Suppressor macrophage (primary cell): ENCODE measurements at regions not wholly inside any gene's neighbourhood (a gene's known extent, or its start where the extent isn't known, plus 50 kb on each side); places are given as distances from the start of the nearest gene placed in this dataset.
"Not testable (repeated sequence)": the region's sequence is repeated elsewhere in the genome, so short reads cannot be mapped to it uniquely, and the experiment has no call there.

Experiments
- DNase-seq, 4 experiments: peaks; one replicate each; pipeline ENCODE4 v3.0.0-alpha.2; 2020 to 2022

GRCh38 chr4:83771113-83771705, 235.3 kb downstream of the GPAT3 start:
- DNase-seq = peak; percentile 14 to 47 (median 18)

DNA sequence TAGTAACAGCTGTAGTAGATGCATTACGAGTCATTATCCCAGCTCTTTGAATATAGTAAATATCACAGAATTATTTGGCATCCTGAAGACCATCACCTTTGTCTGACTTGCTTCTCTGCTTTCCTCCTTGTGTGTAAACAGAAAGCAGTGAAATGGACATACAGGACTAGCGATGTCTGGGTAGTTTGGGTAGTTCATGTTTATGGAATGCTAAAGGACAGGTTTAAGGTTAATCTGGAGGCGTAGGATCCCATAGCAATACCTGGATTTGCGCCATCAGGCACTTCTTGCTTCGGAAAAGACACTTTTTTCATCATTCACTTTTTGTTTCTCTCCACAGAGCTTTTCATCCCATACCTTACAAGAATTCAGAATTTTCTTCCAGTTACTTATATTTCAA, 232.2 kb downstream of the GPAT3 start:
- no peak for DNase-seq

GRCh38 chr4:83767067-83767466, 231.2 kb downstream of the GPAT3 start:
- no peak for DNase-seq

GRCh38 chr4:83759611-83760010, 223.7 kb downstream of the GPAT3 start:
- DNase-seq = peak; percentile 2 to 49 (median 18)

DNA sequence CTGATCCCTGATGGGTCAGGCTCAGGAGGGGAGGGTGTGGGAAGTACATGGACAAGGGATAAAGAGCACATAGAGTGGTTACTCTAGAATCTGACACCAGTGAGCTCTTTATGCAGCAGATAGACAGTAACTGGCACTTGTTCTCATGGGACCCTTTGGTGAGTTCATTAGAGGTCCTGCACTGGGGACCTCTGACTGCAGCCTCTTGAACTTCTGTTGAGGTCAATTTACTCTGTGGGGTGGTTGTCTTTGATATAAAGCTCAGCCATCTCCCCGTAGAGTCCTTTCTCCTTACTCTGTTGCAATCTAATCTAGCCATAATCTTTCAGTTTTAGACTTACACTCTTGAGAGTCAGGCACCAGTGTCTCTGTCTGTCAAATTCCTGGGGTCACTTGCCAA, 222.4 kb downstream of the GPAT3 start:
- DNase-seq = no peak

- no peak for DNase-seq
Measured at GRCh38 chr4:83757121-83757621, 221.3 kb downstream of the GPAT3 start.

DNA sequence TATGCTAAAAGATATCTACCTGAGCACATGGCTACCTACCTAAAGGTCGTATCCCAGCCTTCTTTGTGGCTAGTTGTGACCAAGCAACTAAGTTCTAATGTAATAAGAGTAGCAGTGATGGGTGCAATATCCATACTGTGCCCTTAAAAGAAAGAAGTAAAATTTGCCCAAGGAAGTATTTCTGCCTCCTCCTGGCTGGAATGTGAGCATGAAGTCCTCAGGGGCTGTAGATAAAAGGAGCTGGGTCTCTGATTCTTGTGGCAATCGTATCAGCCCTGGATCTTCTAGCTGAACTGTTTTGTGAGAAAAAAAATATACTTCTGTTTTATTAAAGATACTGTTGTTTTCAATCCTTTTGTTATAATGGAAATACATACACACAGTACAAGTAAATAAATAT, 217.4 kb downstream of the GPAT3 start:
- DNase-seq = no peak

DNA sequence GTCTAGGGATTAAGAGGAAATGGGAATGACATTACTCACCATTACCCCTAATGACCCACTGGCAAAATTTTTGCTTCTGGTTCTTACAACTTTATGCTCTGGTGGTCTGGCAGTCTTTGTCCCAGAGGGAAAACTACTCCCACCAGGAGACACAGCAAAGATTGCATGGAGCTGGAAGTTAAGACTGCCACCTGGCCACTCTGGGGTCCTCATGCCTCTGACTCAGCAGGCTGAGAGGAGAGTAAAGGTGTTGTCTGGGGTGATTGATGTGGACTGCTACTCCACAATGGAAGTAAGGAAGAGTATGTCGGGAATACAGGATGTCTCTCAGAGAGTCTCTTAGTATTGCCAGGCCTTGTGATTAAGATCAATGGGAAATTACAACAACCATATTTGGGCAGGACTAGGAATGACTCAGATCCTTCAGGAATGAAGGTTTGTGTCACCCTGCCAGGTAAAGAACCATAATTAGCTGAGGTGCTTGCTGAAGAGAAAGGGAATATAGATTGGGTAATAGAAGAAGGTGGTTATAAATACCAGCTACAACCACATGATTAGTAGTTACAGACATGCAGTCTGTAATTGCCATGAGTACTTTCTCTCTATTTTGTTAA, 215.5 kb downstream of the GPAT3 start:
- no peak for DNase-seq

DNA sequence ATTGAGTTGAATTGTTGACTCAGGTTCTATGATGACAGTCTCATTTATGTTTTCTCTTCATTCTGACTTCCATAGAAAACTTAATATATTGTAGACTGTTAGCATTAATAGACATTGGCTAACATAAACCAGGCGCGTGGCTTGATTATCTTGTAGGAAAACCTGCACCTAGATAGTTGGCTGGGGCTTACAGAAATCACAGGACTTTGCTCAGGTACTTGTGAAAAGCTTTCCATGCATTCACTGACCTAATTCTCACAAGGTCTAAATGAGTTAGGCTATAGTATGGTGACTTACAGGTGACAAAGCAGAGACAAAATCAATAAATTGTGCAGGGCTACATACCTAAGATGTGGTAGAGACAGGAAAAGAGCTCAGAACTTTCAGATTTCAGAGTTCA, 212.8 kb downstream of the GPAT3 start:
- no peak for DNase-seq

DNA sequence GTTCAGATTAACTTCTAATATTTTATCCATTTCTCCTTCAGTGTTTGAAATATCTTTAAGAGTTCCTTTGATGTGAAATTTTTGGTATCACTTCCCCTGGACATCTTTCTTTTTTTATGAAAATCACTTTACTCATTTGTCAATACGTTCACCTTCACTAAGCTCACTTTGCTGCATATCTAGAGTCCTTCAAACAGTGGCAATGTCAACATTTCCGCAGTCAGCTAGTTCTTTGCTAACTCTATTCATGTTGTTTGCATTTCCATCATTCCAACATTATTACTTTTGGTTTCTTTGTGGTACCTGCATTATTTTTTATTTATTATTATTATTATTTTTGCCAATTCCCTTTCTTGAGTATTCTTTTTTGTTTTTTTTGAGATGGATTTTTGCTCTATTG, 203.0 kb downstream of the GPAT3 start:
- no peak for DNase-seq

DNA sequence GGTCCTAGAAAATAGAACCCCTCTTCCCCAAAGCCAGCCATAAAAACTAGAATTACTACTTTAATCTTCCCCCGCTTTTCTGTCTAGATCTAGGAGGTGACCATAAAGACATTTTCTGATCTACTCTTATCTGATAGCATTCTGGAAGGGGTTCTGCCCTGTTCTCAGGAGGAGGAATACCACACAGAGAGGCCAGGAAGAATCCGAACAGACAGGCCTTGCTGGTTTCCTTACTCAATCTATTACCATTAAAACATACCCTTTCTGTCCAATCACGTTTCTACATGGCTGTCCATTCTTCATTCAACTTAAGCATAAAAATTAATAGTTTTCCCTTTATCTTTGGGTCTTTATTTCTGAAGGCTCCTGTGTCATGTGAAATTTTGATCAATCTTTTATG, 198.7 kb downstream of the GPAT3 start:
- no peak for DNase-seq

- no peak for DNase-seq
Measured at GRCh38 chr4:83732114-83732635, 196.3 kb downstream of the GPAT3 start.

DNA sequence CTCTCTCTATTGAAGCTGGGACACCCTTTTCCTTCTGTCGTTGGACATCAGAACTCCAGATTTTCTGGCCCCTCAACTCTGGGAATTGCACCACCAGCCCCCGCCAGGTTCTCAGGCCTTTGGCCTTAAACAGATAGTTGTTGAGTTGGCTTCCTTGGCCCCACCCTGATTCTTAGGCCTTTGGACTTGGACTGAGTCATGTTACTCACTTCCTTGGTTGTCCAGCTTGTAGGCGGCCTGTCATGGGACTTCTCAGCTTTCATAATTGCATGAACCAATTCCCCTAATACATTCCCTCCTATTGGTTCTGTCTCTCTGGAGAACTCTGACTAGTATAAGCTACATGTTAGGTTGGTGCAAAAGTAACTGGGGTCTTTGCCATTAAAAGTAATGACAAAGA, 195.7 kb downstream of the GPAT3 start:
- peak; percentile 64 to 82 (median 78) for DNase-seq

GRCh38 chr4:83730958-83731357, 195.1 kb downstream of the GPAT3 start:
- DNase-seq = not testable (repeated sequence)

- DNase-seq = no peak
Measured at GRCh38 chr4:83728191-83728590, 192.3 kb downstream of the GPAT3 start.

DNA sequence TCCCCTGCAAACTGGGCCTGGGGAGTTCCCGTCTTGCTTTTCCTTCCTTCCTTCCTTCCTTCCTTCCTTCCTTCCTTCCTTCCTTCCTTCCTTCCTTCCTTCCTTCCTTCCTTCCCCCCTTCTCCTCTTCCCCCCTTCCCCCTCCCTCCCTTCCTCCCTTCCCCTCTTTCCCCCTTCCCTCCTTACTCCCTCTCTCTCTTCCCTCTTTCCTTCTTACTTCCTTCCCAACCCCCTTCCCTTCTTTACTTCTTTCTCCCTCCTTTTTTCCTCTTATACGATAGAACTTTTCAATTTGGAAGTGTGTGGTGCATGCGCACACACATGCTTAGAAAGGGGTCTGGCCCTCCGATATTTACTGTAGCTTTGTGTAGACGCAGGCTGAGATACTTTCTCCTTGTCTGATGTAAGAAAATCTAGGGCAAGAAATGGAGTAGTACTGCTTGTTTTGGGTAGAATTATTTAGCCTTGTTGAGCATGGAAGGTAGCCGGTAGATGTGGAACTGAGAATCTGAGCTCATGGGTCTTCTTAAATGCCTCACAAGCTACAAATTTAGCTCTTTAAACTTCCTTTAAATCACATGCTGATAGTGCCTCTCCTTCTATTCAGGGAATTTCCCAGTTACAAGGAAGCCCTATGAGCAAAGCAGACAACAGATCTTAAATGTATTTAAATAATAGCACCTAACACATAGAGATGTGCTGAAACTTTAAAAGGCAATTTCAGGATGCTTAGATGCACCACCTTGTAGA, 189.6 kb downstream of the GPAT3 start:
- DNase-seq = peak; percentile 26 to 67 (median 46)

- no peak for DNase-seq
Measured at GRCh38 chr4:83724485-83725335, 188.8 kb downstream of the GPAT3 start.

DNA sequence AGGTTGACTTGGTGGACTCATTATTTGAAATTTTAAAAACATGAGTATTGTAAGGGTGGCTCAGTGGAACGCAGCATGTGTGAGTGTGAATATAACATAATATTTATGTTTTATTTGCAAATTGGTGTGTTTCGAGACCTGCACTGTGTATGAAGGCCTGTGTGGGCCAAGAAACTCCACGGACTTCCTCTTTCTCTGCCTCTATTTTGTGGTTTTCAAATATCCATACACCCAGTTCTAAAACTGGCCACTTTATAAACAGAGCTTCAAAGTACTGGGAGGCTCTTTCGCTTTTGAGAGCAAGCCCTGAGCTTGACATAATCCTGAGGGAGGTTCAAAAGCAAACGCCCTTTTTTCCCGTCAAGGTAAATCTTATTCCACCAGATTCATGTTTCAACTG, 187.7 kb downstream of the GPAT3 start:
- DNase-seq = peak; percentile 16 to 56 (median 38)

GRCh38 chr4:83722730-83723269, 186.9 kb downstream of the GPAT3 start:
- peak in 3 of 4 experiments; percentile 8 to 21 (median 10) for DNase-seq

DNA sequence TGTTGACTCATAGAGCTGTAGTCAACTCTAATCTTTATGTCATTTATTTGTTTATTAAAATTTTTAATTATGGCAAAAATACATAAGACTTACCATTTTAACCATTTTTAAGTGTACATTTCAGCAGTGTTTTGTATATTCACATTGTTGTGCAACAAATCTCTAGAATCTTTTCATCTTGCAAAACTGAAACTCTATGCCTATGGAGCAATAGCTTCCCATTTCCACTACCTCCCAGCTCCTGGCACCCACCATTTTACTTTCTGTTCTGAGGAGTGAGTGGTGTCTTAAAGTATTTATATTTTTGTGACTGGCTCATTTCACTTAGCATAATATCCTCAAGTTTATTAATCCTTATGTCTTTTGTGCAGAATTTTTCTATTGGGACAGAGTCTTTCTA, 181.0 kb downstream of the GPAT3 start:
- peak; percentile 52 to 81 (median 72) for DNase-seq

DNA sequence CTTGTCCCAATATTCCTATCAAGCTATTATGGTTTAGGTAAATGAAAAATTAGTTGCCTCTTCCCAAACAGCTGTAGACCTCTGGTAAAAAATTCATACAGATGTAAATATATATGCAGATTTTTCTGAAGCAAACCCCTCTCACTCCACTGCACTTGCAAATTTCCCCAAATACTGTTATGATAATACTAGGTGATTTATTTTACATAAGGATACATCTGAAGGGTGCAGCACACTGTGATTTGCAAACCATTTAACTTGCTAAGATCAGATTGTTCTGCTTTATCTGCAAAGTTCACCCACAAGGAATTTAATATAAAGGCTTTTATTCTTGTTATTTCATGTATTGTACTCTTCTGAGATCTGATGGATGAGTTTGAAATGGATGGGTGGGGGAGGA, 177.0 kb downstream of the GPAT3 start:
- no peak for DNase-seq

GRCh38 chr4:83709627-83710026, 173.7 kb downstream of the GPAT3 start:
- no peak for DNase-seq
